ENCODE measurements at regions not wholly inside any gene's neighbourhood (a gene's known extent, or its start where the extent isn't known, plus 50 kb on each side); places are given as distances from the start of the nearest gene placed in this dataset.

DNA sequence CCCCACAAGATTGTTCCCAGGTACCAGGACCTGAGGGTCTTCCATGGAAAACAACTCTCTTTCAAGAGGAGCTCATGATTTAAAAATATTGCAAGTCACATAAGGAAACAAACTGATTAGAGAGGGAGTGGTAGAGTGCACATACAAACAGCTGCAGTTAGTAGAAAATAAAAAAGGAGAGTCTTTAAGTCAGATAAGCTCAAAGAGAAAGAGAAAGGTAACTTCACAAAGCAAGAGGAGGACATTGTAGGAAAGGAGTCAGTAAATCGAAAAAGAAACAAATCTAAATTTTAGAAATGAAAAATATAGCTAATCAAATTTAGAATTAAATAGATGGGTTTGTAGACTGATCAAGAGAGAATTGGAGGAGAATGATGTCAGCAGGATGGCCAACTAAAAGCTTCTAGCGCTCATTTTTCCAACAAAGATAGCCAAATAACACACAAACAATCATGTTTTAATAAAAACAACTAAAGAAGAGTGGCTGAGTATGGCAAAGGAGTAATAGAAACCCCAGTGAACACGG, 86.1 kb upstream of the CD53 start:
- Histone ChIP-seq H3K9ac (ENCODE audit: low read length) (peak overlapping the region; percentile 47), H3K36me3 (replicated peaks in 1 of 2; ENCODE audit: control extremely low read depth in 1 of 2, control insufficient read depth in 1 of 2, extremely low read depth in 1 of 2, insufficient read depth in 2 of 2, low read length in 1 of 2) (no peaks in the 10 kb centered on the region), H4K20me1 (ENCODE audit: control insufficient read depth, insufficient read depth, low read length, poor library complexity, severe bottlenecking) (no peaks in the 10 kb centered on the region), H3K9me3 (ENCODE audit: control extremely low read depth in 1 of 3, control insufficient read depth in 2 of 3, insufficient read depth in 1 of 3, low read length in 2 of 3) (peaks cover 5 to 12% (median 10%) of the 10 kb centered on the region in 3 donors), H3K79me2 (ENCODE audit: control insufficient read depth, insufficient read depth, low read length) (peaks cover 22% of the 10 kb centered on the region), H3K27ac (ENCODE audit: low read length in 2 of 2) (peak overlapping the region; percentile 63 to 90), H3K27me3 (replicated peaks in 1 of 4; ENCODE audit: control extremely low read depth in 1 of 4, control insufficient read depth in 3 of 4, insufficient read depth in 4 of 4, low read length in 3 of 4) (no peaks in the 10 kb centered on the region), H2AFZ (ENCODE audit: insufficient read depth, low read depth, low read length, poor library complexity, severe bottlenecking) (no peak overlapping the region), H3K4me1 (ENCODE audit: control insufficient read depth in 2 of 2, insufficient read depth in 2 of 2, low read length in 2 of 2) (peaks cover 56% of the 10 kb centered on the region in 2 donors), H3K4me3 (ENCODE audit: control extremely low read depth in 1 of 5, extremely low read depth in 1 of 5, insufficient read depth in 1 of 5, low read depth in 2 of 5, low read length in 4 of 5) (peak overlapping the region; percentile 9 to 57 (median 40)), H3K4me2 (replicated peaks; ENCODE audit: low read depth, low read length, poor library complexity, severe bottlenecking) (peak overlapping the region; percentile 80)
- peak overlapping the region; percentile 75 for H3K4me3 Mint-ChIP-seq
- peaks cover 65% of the 10 kb centered on the region for H3K4me1 Mint-ChIP-seq
- WGBS (ENCODE audit: insufficient coverage) = no CpG with 5 or more reads among the region's 3 CpGs
- peak overlapping the region; percentile 99 for H3K27ac Mint-ChIP-seq
- ChIA-PET CTCF (interaction anchor here (0.7 to 10.4 kb wide), 31 partner anchors 10 to 721 kb away, joined by 3 to 216 read pairs (median 5); partner anchors contain the start of gene CD53), POLR2A (interaction anchor here (0.6 to 2.6 kb wide), 8 partner anchors 73 to 1687 kb away, joined by 3 to 21 read pairs (median 5); partner anchors contain the start of genes CD53 and LRIF1)
- H3K9me3 Mint-ChIP-seq (ENCODE audit: insufficient read depth) = peaks cover 11% of the 10 kb centered on the region
- TF ChIP-seq, protein P1, sequence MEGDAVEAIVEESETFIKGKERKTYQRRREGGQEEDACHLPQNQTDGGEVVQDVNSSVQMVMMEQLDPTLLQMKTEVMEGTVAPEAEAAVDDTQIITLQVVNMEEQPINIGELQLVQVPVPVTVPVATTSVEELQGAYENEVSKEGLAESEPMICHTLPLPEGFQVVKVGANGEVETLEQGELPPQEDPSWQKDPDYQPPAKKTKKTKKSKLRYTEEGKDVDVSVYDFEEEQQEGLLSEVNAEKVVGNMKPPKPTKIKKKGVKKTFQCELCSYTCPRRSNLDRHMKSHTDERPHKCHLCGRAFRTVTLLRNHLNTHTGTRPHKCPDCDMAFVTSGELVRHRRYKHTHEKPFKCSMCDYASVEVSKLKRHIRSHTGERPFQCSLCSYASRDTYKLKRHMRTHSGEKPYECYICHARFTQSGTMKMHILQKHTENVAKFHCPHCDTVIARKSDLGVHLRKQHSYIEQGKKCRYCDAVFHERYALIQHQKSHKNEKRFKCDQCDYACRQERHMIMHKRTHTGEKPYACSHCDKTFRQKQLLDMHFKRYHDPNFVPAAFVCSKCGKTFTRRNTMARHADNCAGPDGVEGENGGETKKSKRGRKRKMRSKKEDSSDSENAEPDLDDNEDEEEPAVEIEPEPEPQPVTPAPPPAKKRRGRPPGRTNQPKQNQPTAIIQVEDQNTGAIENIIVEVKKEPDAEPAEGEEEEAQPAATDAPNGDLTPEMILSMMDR (IDR thresholded peaks at IDR 0.05) = no peak
- TF ChIP-seq EZH2 (IDR thresholded peaks at IDR 0.05; ENCODE audit: borderline replicate concordance, insufficient read depth, low read depth, low read length, poor library complexity, severe bottlenecking) = no peak
- ATAC-seq (ENCODE audit: low read depth) (peak; percentile 25), DNase-seq (no peak)
- no peaks in the 10 kb centered on the region for H3K27me3 Mint-ChIP-seq
- intact Hi-C loops (cut with micrococcal nuclease) = loop anchor here (1.0 to 10.0 kb wide), 9 partner anchors 43 to 558 kb away; partner anchors contain the start of genes DENND2D and LRIF1

DNA sequence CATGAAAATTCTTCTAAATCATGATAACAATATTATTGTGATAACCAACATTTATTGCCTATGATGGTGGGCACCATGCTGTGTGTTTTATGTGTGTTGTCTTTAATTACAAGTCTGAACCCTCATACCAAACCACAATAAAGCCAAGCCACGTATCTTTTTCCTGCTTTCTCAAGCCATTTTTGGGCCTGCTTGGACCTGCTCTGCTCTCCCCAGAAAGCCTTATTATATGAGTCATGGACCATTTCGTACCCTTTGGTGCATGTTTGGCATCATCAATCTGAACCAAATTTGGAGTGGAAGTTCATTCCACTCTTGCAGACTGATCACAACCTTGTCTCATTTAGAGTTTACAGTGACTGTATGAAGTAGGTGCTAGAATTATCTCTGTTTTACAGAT, 87.3 kb upstream of the CD53 start:
- H2AFZ ChIP-seq (ENCODE audit: insufficient read depth, low read depth, low read length, poor library complexity, severe bottlenecking) = no peak overlapping the region
- H3K4me1 ChIP-seq (ENCODE audit: control insufficient read depth in 2 of 2, insufficient read depth in 2 of 2, low read length in 2 of 2) = peaks cover 63% of the 10 kb centered on the region in 2 donors
- no peak overlapping the region for H3K4me3 ChIP-seq (ENCODE audit: control extremely low read depth in 1 of 5, extremely low read depth in 1 of 5, insufficient read depth in 1 of 5, low read depth in 2 of 5, low read length in 4 of 5)
- H3K4me3 Mint-ChIP-seq = peak overlapping the region; percentile 29
- H3K9me3 Mint-ChIP-seq (ENCODE audit: insufficient read depth) = peaks cover 11% of the 10 kb centered on the region
- H4K20me1 ChIP-seq (ENCODE audit: control insufficient read depth, insufficient read depth, low read length, poor library complexity, severe bottlenecking) = no peaks in the 10 kb centered on the region
- H3K4me2 ChIP-seq (replicated peaks; ENCODE audit: low read depth, low read length, poor library complexity, severe bottlenecking) = peak overlapping the region; percentile 80
- no peaks in the 10 kb centered on the region for H3K36me3 ChIP-seq (replicated peaks in 1 of 2; ENCODE audit: control extremely low read depth in 1 of 2, control insufficient read depth in 1 of 2, extremely low read depth in 1 of 2, insufficient read depth in 2 of 2, low read length in 1 of 2)
- no peaks in the 10 kb centered on the region for H3K27me3 ChIP-seq (replicated peaks in 1 of 4; ENCODE audit: control extremely low read depth in 1 of 4, control insufficient read depth in 3 of 4, insufficient read depth in 4 of 4, low read length in 3 of 4)
- H3K27me3 Mint-ChIP-seq = no peaks in the 10 kb centered on the region
- DNase-seq (no peak), ATAC-seq (ENCODE audit: low read depth) (no peak)
- POLR2A ChIA-PET = interaction anchor here (1.3 to 2.6 kb wide), 2 partner anchors 166 to 179 kb away, joined by 3 to 9 read pairs; partner anchors contain the start of gene LRIF1
- peak overlapping the region; percentile 63 to 90 for H3K27ac ChIP-seq (ENCODE audit: low read length in 2 of 2)
- peaks cover 22% of the 10 kb centered on the region for H3K79me2 ChIP-seq (ENCODE audit: control insufficient read depth, insufficient read depth, low read length)
- TF ChIP-seq EZH2 (IDR thresholded peaks at IDR 0.05; ENCODE audit: borderline replicate concordance, insufficient read depth, low read depth, low read length, poor library complexity, severe bottlenecking) = no peak
- TF ChIP-seq, protein P1 (IDR thresholded peaks at IDR 0.05) = no peak
- peak overlapping the region; percentile 86 for H3K27ac Mint-ChIP-seq
- H3K9me3 ChIP-seq (ENCODE audit: control extremely low read depth in 1 of 3, control insufficient read depth in 2 of 3, insufficient read depth in 1 of 3, low read length in 2 of 3) = peaks cover 4 to 12% (median 10%) of the 10 kb centered on the region in 3 donors
- CTCF ChIA-PET = interaction anchor here (1.2 to 10.4 kb wide), 8 partner anchors 20 to 325 kb away, joined by 3 to 216 read pairs (median 46); partner anchors contain the start of gene LRIF1
- WGBS (ENCODE audit: insufficient coverage) = no CpG with 5 or more reads among the region's 2 CpGs
- no peak overlapping the region for H3K9ac ChIP-seq (ENCODE audit: low read length)
- H3K4me1 Mint-ChIP-seq = peaks cover 74% of the 10 kb centered on the region
- intact Hi-C loops (cut with micrococcal nuclease) = loop anchor here (2.0 to 10.0 kb wide), 6 partner anchors 177 to 559 kb away; partner anchors contain the start of genes DENND2D and LRIF1
